ENCODE measurements at regions not wholly inside any gene's neighbourhood (a gene's known extent, or its start where the extent isn't known, plus 50 kb on each side); places are given as distances from the start of the nearest gene placed in this dataset.

GRCh38 chr2:234267534-234267933 lies 217.0 kb downstream of the SPP2 start:
- Histone ChIP-seq H3K27me3 (replicated peaks; ENCODE audit: insufficient read depth, low read depth, low read length, poor library complexity) (no peaks in the 10 kb centered on the region), H3K36me3 (ENCODE audit: insufficient read depth, low read length, poor library complexity, severe bottlenecking) (no peaks in the 10 kb centered on the region), H3K9me3 (ENCODE audit: low read depth, low read length, poor library complexity, severe bottlenecking) (no peaks in the 10 kb centered on the region), H3K4me3 (ENCODE audit: low read depth, low read length, poor library complexity, severe bottlenecking) (no peak overlapping the region), H3K4me1 (ENCODE audit: insufficient read depth, low read length, poor library complexity, severe bottlenecking) (no peaks in the 10 kb centered on the region), H3K27ac (ENCODE audit: low read depth, low read length, poor library complexity, severe bottlenecking) (no peak overlapping the region)
- no TSS peak for BruUV-seq (replicated peaks)
- DNase-seq (ENCODE audit: low spot score): no peak
- ChIA-PET CTCF (no interaction called here), POLR2A (ENCODE audit: low non-redundant PET) (no interaction called here)
- intact Hi-C loops (cut with micrococcal nuclease; ENCODE audit: unreplicated experiment): no loop called here
- TF ChIP-seq CTCF (conservative IDR thresholded peaks at IDR 0.05; ENCODE audit: low read depth, low read length) (no peak), EZH2 (IDR thresholded peaks at IDR 0.05; ENCODE audit: borderline replicate concordance, low read depth, low read length, poor library complexity, severe bottlenecking) (no peak)

- CTCF ChIA-PET: no interaction called here
- no TSS peak for BruUV-seq (replicated peaks)
- intact Hi-C loops (cut with micrococcal nuclease; ENCODE audit: unreplicated experiment): no loop called here
- POLR2A ChIA-PET (ENCODE audit: low non-redundant PET): no interaction called here
- TF ChIP-seq CTCF (conservative IDR thresholded peaks at IDR 0.05; ENCODE audit: low read depth, low read length): no peak
- no peak for TF ChIP-seq EZH2 (IDR thresholded peaks at IDR 0.05; ENCODE audit: borderline replicate concordance, low read depth, low read length, poor library complexity, severe bottlenecking)
- no peak for DNase-seq (ENCODE audit: low spot score)
- Histone ChIP-seq H3K4me3 (ENCODE audit: low read depth, low read length, poor library complexity, severe bottlenecking) (no peak overlapping the region), H3K4me1 (ENCODE audit: insufficient read depth, low read length, poor library complexity, severe bottlenecking) (no peaks in the 10 kb centered on the region), H3K27ac (ENCODE audit: low read depth, low read length, poor library complexity, severe bottlenecking) (no peak overlapping the region), H3K36me3 (ENCODE audit: insufficient read depth, low read length, poor library complexity, severe bottlenecking) (no peaks in the 10 kb centered on the region), H3K9me3 (ENCODE audit: low read depth, low read length, poor library complexity, severe bottlenecking) (no peaks in the 10 kb centered on the region), H3K27me3 (replicated peaks; ENCODE audit: insufficient read depth, low read depth, low read length, poor library complexity) (no peaks in the 10 kb centered on the region)
Measured at GRCh38 chr2:234266952-234267351, 216.4 kb downstream of the SPP2 start.

GRCh38 chr2:234265206-234265605 lies 214.7 kb downstream of the SPP2 start:
- no TSS peak for BruUV-seq (replicated peaks)
- POLR2A ChIA-PET (ENCODE audit: low non-redundant PET): no interaction called here

More at GRCh38 chr2:234265206-234265605, 214.7 kb downstream of the SPP2 start:
- CTCF ChIA-PET: no interaction called here
- no peaks in the 10 kb centered on the region for H3K4me1 ChIP-seq (ENCODE audit: insufficient read depth, low read length, poor library complexity, severe bottlenecking)
- no peaks in the 10 kb centered on the region for H3K36me3 ChIP-seq (ENCODE audit: insufficient read depth, low read length, poor library complexity, severe bottlenecking)
- H3K27me3 ChIP-seq (replicated peaks; ENCODE audit: insufficient read depth, low read depth, low read length, poor library complexity): no peaks in the 10 kb centered on the region
- TF ChIP-seq EZH2 (IDR thresholded peaks at IDR 0.05; ENCODE audit: borderline replicate concordance, low read depth, low read length, poor library complexity, severe bottlenecking) (no peak), CTCF (conservative IDR thresholded peaks at IDR 0.05; ENCODE audit: low read depth, low read length) (no peak)
- DNase-seq (ENCODE audit: low spot score): no peak
- intact Hi-C loops (cut with micrococcal nuclease; ENCODE audit: unreplicated experiment): no loop called here
- no peak overlapping the region for H3K4me3 ChIP-seq (ENCODE audit: low read depth, low read length, poor library complexity, severe bottlenecking)
- no peak overlapping the region for H3K27ac ChIP-seq (ENCODE audit: low read depth, low read length, poor library complexity, severe bottlenecking)
- H3K9me3 ChIP-seq (ENCODE audit: low read depth, low read length, poor library complexity, severe bottlenecking): no peaks in the 10 kb centered on the region
